OCI-LY7 (cell line): ENCODE measurements at regions not wholly inside any gene's neighbourhood (a gene's known extent, or its start where the extent isn't known, plus 50 kb on each side); places are given as distances from the start of the nearest gene placed in this dataset.

ENCODE experiments used
- BruUV-seq: library from RNA; stranded (reverse); fragments of 400-500 nt; replicated peaks from 2 replicates; lab custom pipeline; 2021; lab: Mats Ljungman, UMichigan
- CTCF ChIA-PET: fragments of 300-600 bp; sonication (Branson Sonifier 250); formaldehyde crosslinking; loops from one replicate; lab custom pipeline; 2022; ENCODE audit warnings: antibody characterized with exemption; ENCODE audit not compliant: unreplicated experiment; lab: Charles Lee
- POLR2A ChIA-PET: fragments of 300-600 bp; sonication (Branson Sonifier 250); formaldehyde crosslinking; loops from one replicate; lab custom pipeline; 2022; ENCODE audit warnings: antibody characterized with exemption; lab: Charles Lee
- DNase-seq: peaks from one replicate; pipeline ENCODE4 v3.0.0-alpha.2; 2015; ENCODE audit warnings: low spot score
- H2AFZ ChIP-seq: fragments of 200-600 bp; sonication (generic), shearing (Covaris generic); 2 replicates; pipeline ENCODE4 v1.6.1; 2014; ENCODE audit warnings: mild to moderate bottlenecking, antibody characterized with exemption, low read length, moderate library complexity
- H3K27ac ChIP-seq: fragments of 200-600 bp; sonication (generic); 2 replicates; pipeline ENCODE4 v1.5.1; 2014; ENCODE audit warnings: mixed run types, low read depth, mild to moderate bottlenecking, moderate library complexity, low read length, inconsistent platforms; ENCODE audit not compliant: poor library complexity, severe bottlenecking
- H3K36me3 ChIP-seq: fragments of 200-600 bp; sonication (generic); 2 replicates; pipeline ENCODE4 v1.6.1; 2014; ENCODE audit warnings: mild to moderate bottlenecking, antibody characterized with exemption, low read length, moderate library complexity, mixed read lengths; ENCODE audit not compliant: insufficient read depth
- H3K4me1 ChIP-seq: fragments of 200-600 bp; sonication (generic); 2 replicates; pipeline ENCODE4 v1.5.1; 2014; ENCODE audit warnings: mild to moderate bottlenecking, low read length; ENCODE audit not compliant: insufficient read depth, poor library complexity, severe bottlenecking
- H3K4me2 ChIP-seq: fragments of 200-600 bp; sonication (generic); 2 replicates; pipeline ENCODE4 v1.6.1; 2014; ENCODE audit warnings: mild to moderate bottlenecking, low read length
- H3K4me3 ChIP-seq: fragments of 200-600 bp; sonication (generic); 2 replicates; pipeline ENCODE4 v1.5.1; 2014; ENCODE audit warnings: mild to moderate bottlenecking, low read depth, low read length; ENCODE audit not compliant: poor library complexity, severe bottlenecking
- H3K79me2 ChIP-seq: fragments of 200-600 bp; sonication (generic); 2 replicates; pipeline ENCODE4 v1.6.1; 2016; ENCODE audit warnings: low read depth, mild to moderate bottlenecking, low read length, moderate library complexity, mixed read lengths; ENCODE audit not compliant: insufficient read depth
- H3K9me2 ChIP-seq: fragments of 200-600 bp; sonication (generic); 2 replicates; pipeline ENCODE4 v1.6.1; 2016; ENCODE audit warnings: mild to moderate bottlenecking, low read length, mixed read lengths; ENCODE audit not compliant: insufficient read depth
- H3K9me3 ChIP-seq: fragments of 200-600 bp; sonication (generic); 2 replicates; pipeline ENCODE4 v1.6.1; 2014; ENCODE audit warnings: mild to moderate bottlenecking, mixed run types, low read length, mixed read lengths
- H4K20me1 ChIP-seq: fragments of 200-600 bp; sonication (generic); 2 replicates; pipeline ENCODE4 v1.6.1; 2014; ENCODE audit warnings: mild to moderate bottlenecking, antibody characterized with exemption, low read length, moderate library complexity, mixed read lengths; ENCODE audit not compliant: insufficient read depth
- EZH2phosphoT487 ChIP-seq: fragments of 200-600 bp; sonication (generic); IDR thresholded peaks from 2 replicates; pipeline ENCODE4 v1.6.1; 2018; ENCODE audit warnings: low read depth, borderline replicate concordance, mild to moderate bottlenecking, mixed run types, antibody characterized with exemption, low read length, moderate library complexity, mixed read lengths
- intact Hi-C: fragments of 100-400 bp; cut with micrococcal nuclease; formaldehyde crosslinking; loops from one replicate; pipeline ENCODE4 v1.10.0; 2022; ENCODE audit not compliant: unreplicated experiment
- TF ChIP-seq, protein P1 (sequence below): fragments of 200-600 bp; sonication (generic); conservative IDR thresholded peaks from 2 replicates; pipeline ENCODE4 v1.5.1; 2014; ENCODE audit warnings: mild to moderate bottlenecking, antibody characterized with exemption, low read length, moderate library complexity, mixed read lengths

DNA sequence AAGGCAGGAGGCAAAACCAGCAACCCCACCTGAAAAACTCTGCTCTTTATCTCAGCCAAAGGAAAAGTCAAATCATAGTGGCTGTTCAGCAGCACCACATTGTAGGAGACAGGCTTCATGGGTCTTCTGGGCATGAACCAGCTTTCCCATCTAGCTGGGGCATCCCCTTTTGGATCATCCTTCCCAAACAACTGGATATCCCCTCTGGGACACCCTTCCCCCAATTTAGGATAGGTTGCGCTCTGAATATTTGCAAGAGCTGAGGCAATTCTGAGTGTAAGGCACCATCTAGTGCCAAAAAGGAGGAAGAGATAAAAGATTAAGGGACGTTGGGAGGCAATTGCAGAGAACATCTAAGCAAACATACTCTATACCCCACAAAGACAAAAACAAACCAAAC is 295.8 kb downstream of the MATN1 start:
- Histone ChIP-seq H3K4me3 (no peak overlapping the region), H3K9me3 (peaks cover 8% of the 10 kb centered on the region; the same call in 1 of the 2 replicates), H3K27ac (no peak overlapping the region), H3K79me2 (no peaks in the 10 kb centered on the region), H3K4me2 (no peak overlapping the region), H3K4me1 (no peaks in the 10 kb centered on the region), H2AFZ (no peak overlapping the region), H3K36me3 (no peaks in the 10 kb centered on the region), H4K20me1 (no peaks in the 10 kb centered on the region), H3K9me2 (no peaks in the 10 kb centered on the region)
- no TSS peak for BruUV-seq
- intact Hi-C loops = no loop called here
- DNase-seq = no peak
- no peak for TF ChIP-seq EZH2phosphoT487
- TF ChIP-seq, protein P1, sequence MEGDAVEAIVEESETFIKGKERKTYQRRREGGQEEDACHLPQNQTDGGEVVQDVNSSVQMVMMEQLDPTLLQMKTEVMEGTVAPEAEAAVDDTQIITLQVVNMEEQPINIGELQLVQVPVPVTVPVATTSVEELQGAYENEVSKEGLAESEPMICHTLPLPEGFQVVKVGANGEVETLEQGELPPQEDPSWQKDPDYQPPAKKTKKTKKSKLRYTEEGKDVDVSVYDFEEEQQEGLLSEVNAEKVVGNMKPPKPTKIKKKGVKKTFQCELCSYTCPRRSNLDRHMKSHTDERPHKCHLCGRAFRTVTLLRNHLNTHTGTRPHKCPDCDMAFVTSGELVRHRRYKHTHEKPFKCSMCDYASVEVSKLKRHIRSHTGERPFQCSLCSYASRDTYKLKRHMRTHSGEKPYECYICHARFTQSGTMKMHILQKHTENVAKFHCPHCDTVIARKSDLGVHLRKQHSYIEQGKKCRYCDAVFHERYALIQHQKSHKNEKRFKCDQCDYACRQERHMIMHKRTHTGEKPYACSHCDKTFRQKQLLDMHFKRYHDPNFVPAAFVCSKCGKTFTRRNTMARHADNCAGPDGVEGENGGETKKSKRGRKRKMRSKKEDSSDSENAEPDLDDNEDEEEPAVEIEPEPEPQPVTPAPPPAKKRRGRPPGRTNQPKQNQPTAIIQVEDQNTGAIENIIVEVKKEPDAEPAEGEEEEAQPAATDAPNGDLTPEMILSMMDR = no peak
- CTCF ChIA-PET = no interaction called here
- POLR2A ChIA-PET = no interaction called here

DNA sequence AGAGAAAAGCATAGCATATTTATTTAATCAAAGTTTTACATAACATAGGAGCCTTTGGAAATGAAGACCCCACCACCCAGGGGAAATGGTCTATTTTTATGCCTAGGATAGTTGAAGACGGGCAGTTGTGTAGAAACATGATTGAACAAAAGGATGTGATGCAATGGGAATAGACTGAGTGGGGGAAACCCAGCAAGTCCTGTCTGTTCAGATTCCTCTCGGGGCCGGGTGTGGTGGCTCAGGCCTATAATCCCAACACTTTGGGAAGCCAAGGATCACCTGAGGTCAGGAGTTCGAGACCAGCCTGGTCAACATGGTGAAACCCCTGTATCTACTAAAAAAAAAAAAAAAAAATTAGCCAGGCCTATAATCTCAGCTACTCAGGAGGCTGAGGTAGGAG is 298.3 kb downstream of the MATN1 start:
- H2AFZ ChIP-seq = no peak overlapping the region
- intact Hi-C loops = no loop called here
- BruUV-seq = no TSS peak
- H4K20me1 ChIP-seq = no peaks in the 10 kb centered on the region
- POLR2A ChIA-PET = no interaction called here
- CTCF ChIA-PET = no interaction called here
- H3K9me3 ChIP-seq = no peaks in the 10 kb centered on the region
- H3K36me3 ChIP-seq = no peaks in the 10 kb centered on the region
- no peaks in the 10 kb centered on the region for H3K9me2 ChIP-seq
- DNase-seq = no peak
- TF ChIP-seq EZH2phosphoT487 = no peak
- TF ChIP-seq, protein P1 = no peak
- H3K27ac ChIP-seq = no peak overlapping the region
- H3K4me1 ChIP-seq = no peaks in the 10 kb centered on the region
- no peak overlapping the region for H3K4me2 ChIP-seq
- no peak overlapping the region for H3K4me3 ChIP-seq
- no peaks in the 10 kb centered on the region for H3K79me2 ChIP-seq

DNA sequence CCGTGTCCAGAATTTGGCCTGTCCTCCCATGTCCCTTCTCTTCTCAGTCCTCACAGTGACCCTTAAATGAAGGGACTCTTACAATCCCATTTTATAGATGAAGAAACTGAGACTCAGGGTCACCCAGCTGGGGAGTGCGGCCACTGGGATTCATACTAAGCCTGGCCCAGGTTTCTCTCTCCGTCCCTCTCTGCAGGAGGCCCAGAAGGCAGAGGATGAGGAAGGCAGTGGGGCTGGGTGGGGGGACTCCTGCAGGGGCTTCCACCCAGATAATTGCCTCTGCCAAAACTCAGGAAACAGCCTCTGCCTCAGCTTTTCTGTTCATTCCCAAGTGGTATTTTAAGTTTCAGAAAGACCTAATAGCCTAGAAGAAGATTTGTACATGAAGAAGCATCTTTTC is 299.8 kb downstream of the MATN1 start:
- no peak overlapping the region for H2AFZ ChIP-seq
- H3K36me3 ChIP-seq = no peaks in the 10 kb centered on the region
- H3K27ac ChIP-seq = no peak overlapping the region
- no peaks in the 10 kb centered on the region for H3K79me2 ChIP-seq
- DNase-seq = no peak
- no peak overlapping the region for H3K4me3 ChIP-seq
- ChIA-PET POLR2A (no interaction called here), CTCF (no interaction called here)
- no peaks in the 10 kb centered on the region for H3K4me1 ChIP-seq
- intact Hi-C loops = no loop called here
- BruUV-seq = no TSS peak
- no peaks in the 10 kb centered on the region for H3K9me3 ChIP-seq
- TF ChIP-seq EZH2phosphoT487 = no peak
- TF ChIP-seq, protein P1 = no peak
- no peak overlapping the region for H3K4me2 ChIP-seq
- H4K20me1 ChIP-seq = no peaks in the 10 kb centered on the region
- no peaks in the 10 kb centered on the region for H3K9me2 ChIP-seq
